Transverse colon (tissue), 4 donors: ENCODE measurements at regions not wholly inside any gene's neighbourhood (a gene's known extent, or its start where the extent isn't known, plus 50 kb on each side); places are given as distances from the start of the nearest gene placed in this dataset.

Source experiments
- EP300 ChIP-seq: sonication (generic); formaldehyde crosslinking; IDR thresholded peaks from one replicate; pipeline ENCODE4 v1.6.1; 2017; ENCODE audit warnings: antibody characterized with exemption, low read depth
- POLR2AphosphoS5 ChIP-seq, 3 donors: sonication (generic); formaldehyde crosslinking; IDR thresholded peaks; one replicate each; pipeline ENCODE4 v1.6.1; 2016; ENCODE audit warnings: antibody characterized with exemption in 3 of 3
- TF ChIP-seq, protein P1 (sequence below), 5 experiments: fragments of 200-600 bp in 3 of 5; fragments of 450-650 bp in 2 of 5; sonication (generic) in 3 of 5; IDR thresholded peaks; 1 replicate in 2 of 5; 2 replicates in 3 of 5; pipeline ENCODE4 v1.5.1; 2016 to 2017; ENCODE audit warnings: antibody characterized with exemption in 5 of 5, inconsistent platforms in 3 of 5, mild to moderate bottlenecking in 2 of 5, moderate library complexity in 1 of 5

DNA sequence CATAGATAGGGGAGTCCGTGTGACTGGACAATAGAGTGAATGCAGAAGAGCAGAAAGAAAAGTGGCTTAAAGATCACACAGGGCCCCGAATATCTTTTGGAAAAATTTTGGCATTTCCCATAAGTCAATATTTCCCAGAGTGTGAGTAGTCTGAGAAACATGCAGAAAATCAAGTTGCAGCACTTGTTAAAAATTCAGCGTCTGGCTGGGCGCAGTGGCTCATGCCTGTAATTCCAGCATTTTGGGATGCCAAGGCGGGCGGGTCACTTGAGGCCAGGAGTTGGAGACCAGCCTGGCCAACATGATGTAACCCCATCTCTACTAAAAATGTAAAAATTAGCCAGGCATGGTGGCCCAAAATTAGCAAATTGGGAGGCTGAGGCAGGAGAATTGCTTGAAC, 227.0 kb downstream of the DRD1 start:
- TF ChIP-seq, protein P1, sequence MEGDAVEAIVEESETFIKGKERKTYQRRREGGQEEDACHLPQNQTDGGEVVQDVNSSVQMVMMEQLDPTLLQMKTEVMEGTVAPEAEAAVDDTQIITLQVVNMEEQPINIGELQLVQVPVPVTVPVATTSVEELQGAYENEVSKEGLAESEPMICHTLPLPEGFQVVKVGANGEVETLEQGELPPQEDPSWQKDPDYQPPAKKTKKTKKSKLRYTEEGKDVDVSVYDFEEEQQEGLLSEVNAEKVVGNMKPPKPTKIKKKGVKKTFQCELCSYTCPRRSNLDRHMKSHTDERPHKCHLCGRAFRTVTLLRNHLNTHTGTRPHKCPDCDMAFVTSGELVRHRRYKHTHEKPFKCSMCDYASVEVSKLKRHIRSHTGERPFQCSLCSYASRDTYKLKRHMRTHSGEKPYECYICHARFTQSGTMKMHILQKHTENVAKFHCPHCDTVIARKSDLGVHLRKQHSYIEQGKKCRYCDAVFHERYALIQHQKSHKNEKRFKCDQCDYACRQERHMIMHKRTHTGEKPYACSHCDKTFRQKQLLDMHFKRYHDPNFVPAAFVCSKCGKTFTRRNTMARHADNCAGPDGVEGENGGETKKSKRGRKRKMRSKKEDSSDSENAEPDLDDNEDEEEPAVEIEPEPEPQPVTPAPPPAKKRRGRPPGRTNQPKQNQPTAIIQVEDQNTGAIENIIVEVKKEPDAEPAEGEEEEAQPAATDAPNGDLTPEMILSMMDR (IDR thresholded peaks at IDR 0.05), result no peak
- TF ChIP-seq EP300 (no peak), POLR2AphosphoS5 (IDR thresholded peaks at IDR 0.05) (no peak)
